ENCODE measurements at regions not wholly inside any gene's neighbourhood (a gene's known extent, or its start where the extent isn't known, plus 50 kb on each side); places are given as distances from the start of the nearest gene placed in this dataset.
"Not testable (repeated sequence)": the region's sequence is repeated elsewhere in the genome, so short reads cannot be mapped to it uniquely, and the experiment has no call there.

DNA sequence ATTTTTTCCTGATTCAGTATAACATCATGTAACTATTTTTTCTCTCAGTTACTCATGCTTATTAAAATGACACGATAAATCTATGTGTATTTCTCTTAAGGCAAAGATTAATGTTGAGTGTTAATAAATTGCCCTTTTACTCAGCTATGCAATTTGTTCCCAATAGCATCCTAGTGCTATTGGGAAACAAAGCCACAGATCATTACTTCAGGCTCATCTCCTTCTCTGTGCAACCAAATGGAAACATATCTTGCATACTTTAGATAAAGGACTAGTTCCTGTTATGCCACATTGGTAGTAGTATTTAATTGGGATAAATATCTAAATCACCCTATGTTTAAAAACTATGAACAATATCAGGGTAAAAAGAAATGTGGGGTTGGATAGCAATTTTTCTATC is 106.2 kb downstream of the PLPPR4 start:
- H3K36me3 ChIP-seq, result no peaks in the 10 kb centered on the region
- no peak for TF ChIP-seq CTCF (IDR thresholded peaks at IDR 0.05)
- no peaks in the 10 kb centered on the region for H3K9me3 ChIP-seq
- ATAC-seq (ENCODE audit: insufficient number of reproducible peaks, low FRiP score, low read depth) (no peak), DNase-seq (ENCODE audit: low spot score) (no peak)
- H3K4me1 ChIP-seq (ENCODE audit: control insufficient read depth in 1 of 2, low read depth in 2 of 2), result no peaks in the 10 kb centered on the region
- H3K27me3 ChIP-seq (replicated peaks; ENCODE audit: insufficient read depth), result no peaks in the 10 kb centered on the region
- no peak overlapping the region for H3K27ac ChIP-seq
- no peak overlapping the region for H3K4me3 ChIP-seq

- Histone ChIP-seq H3K4me3 (no peak overlapping the region), H3K9me3 (no peaks in the 10 kb centered on the region)
- no peak for ATAC-seq (ENCODE audit: insufficient number of reproducible peaks, low FRiP score, low read depth)
Observed at GRCh38 chr1:99371413-99371812, 107.1 kb downstream of the PLPPR4 start.

GRCh38 chr1:99374109-99374508 is 109.8 kb downstream of the PLPPR4 start:
- no peak for ATAC-seq (ENCODE audit: insufficient number of reproducible peaks, low FRiP score, low read depth)
- no peak for DNase-seq (ENCODE audit: low spot score)
- Histone ChIP-seq H3K4me1 (ENCODE audit: control insufficient read depth in 1 of 2, low read depth in 2 of 2) (no peaks in the 10 kb centered on the region), H3K4me3 (no peak overlapping the region), H3K36me3 (no peaks in the 10 kb centered on the region), H3K27ac (no peak overlapping the region), H3K9me3 (no peaks in the 10 kb centered on the region), H3K27me3 (replicated peaks; ENCODE audit: insufficient read depth) (no peaks in the 10 kb centered on the region)
- TF ChIP-seq CTCF (IDR thresholded peaks at IDR 0.05), result no peak

More at GRCh38 chr1:99371413-99371812, 107.1 kb downstream of the PLPPR4 start:
- H3K4me1 ChIP-seq (ENCODE audit: control insufficient read depth in 1 of 2, low read depth in 2 of 2), result no peaks in the 10 kb centered on the region
- no peak for TF ChIP-seq CTCF (IDR thresholded peaks at IDR 0.05)
- H3K27me3 ChIP-seq (replicated peaks; ENCODE audit: insufficient read depth), result no peaks in the 10 kb centered on the region
- no peak for DNase-seq (ENCODE audit: low spot score)
- H3K36me3 ChIP-seq, result no peaks in the 10 kb centered on the region
- H3K27ac ChIP-seq, result no peak overlapping the region

- not testable (repeated sequence) for H3K4me1 ChIP-seq (ENCODE audit: control insufficient read depth in 1 of 2, low read depth in 2 of 2); H3K4me3 ChIP-seq; H3K27me3 ChIP-seq (replicated peaks; ENCODE audit: insufficient read depth); H3K27ac ChIP-seq; H3K9me3 ChIP-seq; DNase-seq (ENCODE audit: low spot score); H3K36me3 ChIP-seq; ATAC-seq (ENCODE audit: insufficient number of reproducible peaks, low FRiP score, low read depth)
Observed at GRCh38 chr1:99374693-99375092, 110.4 kb downstream of the PLPPR4 start.

GRCh38 chr1:99384021-99384420 is 119.7 kb downstream of the PLPPR4 start:
- Histone ChIP-seq H3K36me3 (no peaks in the 10 kb centered on the region), H3K4me3 (no peak overlapping the region), H3K27me3 (replicated peaks; ENCODE audit: insufficient read depth) (no peaks in the 10 kb centered on the region), H3K9me3 (no peaks in the 10 kb centered on the region), H3K27ac (no peak overlapping the region), H3K4me1 (ENCODE audit: control insufficient read depth in 1 of 2, low read depth in 2 of 2) (no peaks in the 10 kb centered on the region)
- DNase-seq (ENCODE audit: low spot score) (no peak), ATAC-seq (ENCODE audit: insufficient number of reproducible peaks, low FRiP score, low read depth) (no peak)
- no peak for TF ChIP-seq CTCF (IDR thresholded peaks at IDR 0.05)

GRCh38 chr1:99385852-99386251 is 121.6 kb downstream of the PLPPR4 start:
- H3K27ac ChIP-seq, result no peak overlapping the region
- DNase-seq (ENCODE audit: low spot score) (no peak), ATAC-seq (ENCODE audit: insufficient number of reproducible peaks, low FRiP score, low read depth) (no peak)
- no peak overlapping the region for H3K4me3 ChIP-seq
- H3K9me3 ChIP-seq, result no peaks in the 10 kb centered on the region
- no peak for TF ChIP-seq CTCF (IDR thresholded peaks at IDR 0.05)
- H3K4me1 ChIP-seq (ENCODE audit: control insufficient read depth in 1 of 2, low read depth in 2 of 2), result no peaks in the 10 kb centered on the region
- no peaks in the 10 kb centered on the region for H3K36me3 ChIP-seq
- H3K27me3 ChIP-seq (replicated peaks; ENCODE audit: insufficient read depth), result no peaks in the 10 kb centered on the region

Data from thoracic aorta (tissue), 2 donors.